H54 (cell line): ENCODE measurements at regions not wholly inside any gene's neighbourhood (a gene's known extent, or its start where the extent isn't known, plus 50 kb on each side); places are given as distances from the start of the nearest gene placed in this dataset.

ENCODE experiments used
- DNase-seq: peaks from one replicate; pipeline ENCODE4 v3.0.0; 2011; ENCODE audit warnings: low spot score, mixed read lengths; ENCODE audit not compliant: insufficient read length
- FAIRE-seq: peaks from 3 replicates; lab custom pipeline; 2011; peaks lifted over from hg19 to GRCh38; lab: Jason Lieb, UNC
- POLR2A ChIP-seq: IDR thresholded peaks from 2 replicates; pipeline ENCODE4 v1.6.1; 2011; ENCODE audit warnings: low read depth, mild to moderate bottlenecking, low read length

- DNase-seq (no peak), FAIRE-seq (no peak)
- no peak for TF ChIP-seq POLR2A
These were observed 567.5 kb upstream of the IGFBP3 start for GRCh38 chr7:46488607-46489006.

GRCh38 chr7:46486256-46487206 is 565.5 kb upstream of the IGFBP3 start:
- no peak for TF ChIP-seq POLR2A
- peak; percentile 97 for FAIRE-seq
- DNase-seq: peak; percentile 54

DNA sequence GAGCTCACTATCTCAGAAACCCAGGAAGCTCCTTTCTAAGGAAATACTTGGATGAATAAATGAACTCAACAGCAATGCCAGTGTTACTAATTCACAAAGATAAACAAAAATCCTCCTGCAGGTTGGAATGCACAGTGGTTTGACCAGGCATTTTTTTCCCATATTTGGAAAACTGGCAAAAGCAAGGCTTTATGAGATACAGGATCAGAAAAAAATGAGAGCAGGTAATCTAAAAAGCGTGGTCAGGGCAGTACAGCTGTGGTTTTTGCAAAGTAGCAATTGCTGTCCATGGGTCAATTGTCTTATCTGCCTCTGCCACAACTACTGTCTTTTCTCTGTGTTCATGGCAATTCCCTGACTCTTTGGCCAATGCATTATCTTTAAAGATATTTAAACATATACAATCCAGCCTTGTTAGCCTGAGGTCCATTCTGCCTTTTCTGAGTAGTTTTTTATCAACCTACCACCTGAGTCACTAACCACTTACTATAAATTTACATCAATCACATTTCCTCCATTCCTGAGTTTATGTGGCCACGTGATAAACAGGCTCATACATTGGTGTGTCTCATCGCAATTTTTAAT is 564.5 kb upstream of the IGFBP3 start:
- no peak for TF ChIP-seq POLR2A
- DNase-seq (peak; percentile 25), FAIRE-seq (peak; percentile 75)

- DNase-seq: no peak
- TF ChIP-seq POLR2A: no peak
- FAIRE-seq: no peak
These were observed 563.8 kb upstream of the IGFBP3 start for GRCh38 chr7:46484906-46485305.

DNA sequence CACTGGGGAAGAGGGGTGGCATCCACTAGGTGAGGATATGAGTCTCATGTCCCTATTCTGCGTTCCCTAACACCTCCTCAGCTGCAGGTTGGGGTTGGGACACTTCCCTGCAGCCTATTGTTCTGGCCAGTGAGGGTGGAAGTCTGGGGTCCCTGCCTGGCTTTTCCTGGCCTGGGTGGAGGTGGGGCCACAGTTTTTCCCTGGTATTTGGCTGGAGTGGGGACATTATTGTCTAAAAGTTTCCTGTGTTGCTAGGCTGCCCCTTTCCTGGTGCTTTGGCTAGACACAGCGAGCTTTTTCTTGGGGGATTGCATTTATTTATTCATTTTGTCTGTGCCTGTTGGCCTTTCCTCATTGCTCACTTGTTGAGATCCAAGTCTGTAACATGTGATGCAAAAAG is 559.5 kb upstream of the IGFBP3 start:
- DNase-seq (no peak), FAIRE-seq (no peak)
- no peak for TF ChIP-seq POLR2A

GRCh38 chr7:46479680-46480079 is 558.6 kb upstream of the IGFBP3 start:
- no peak for DNase-seq
- no peak for FAIRE-seq
- no peak for TF ChIP-seq POLR2A

DNA sequence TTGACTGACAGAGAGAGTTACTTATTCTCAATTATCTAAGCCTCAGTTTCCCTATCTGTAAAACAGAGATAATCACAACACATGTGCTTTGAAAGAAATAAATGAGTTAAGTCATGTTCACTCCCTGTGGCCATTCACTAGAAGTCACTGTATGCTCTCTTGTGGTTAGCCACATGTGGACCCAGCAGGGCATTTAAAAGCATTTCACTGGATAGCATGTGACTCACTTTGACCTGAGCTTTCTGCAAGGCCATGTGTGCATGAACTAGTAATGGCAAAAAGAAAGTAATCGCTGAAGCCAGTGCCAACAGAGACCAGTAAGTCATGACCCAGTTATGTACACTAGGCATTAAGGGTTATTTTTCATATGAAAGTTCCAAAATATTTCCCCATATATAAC is 557.0 kb upstream of the IGFBP3 start:
- DNase-seq (peak; percentile 69), FAIRE-seq (peak; percentile 95)
- no peak for TF ChIP-seq POLR2A

DNA sequence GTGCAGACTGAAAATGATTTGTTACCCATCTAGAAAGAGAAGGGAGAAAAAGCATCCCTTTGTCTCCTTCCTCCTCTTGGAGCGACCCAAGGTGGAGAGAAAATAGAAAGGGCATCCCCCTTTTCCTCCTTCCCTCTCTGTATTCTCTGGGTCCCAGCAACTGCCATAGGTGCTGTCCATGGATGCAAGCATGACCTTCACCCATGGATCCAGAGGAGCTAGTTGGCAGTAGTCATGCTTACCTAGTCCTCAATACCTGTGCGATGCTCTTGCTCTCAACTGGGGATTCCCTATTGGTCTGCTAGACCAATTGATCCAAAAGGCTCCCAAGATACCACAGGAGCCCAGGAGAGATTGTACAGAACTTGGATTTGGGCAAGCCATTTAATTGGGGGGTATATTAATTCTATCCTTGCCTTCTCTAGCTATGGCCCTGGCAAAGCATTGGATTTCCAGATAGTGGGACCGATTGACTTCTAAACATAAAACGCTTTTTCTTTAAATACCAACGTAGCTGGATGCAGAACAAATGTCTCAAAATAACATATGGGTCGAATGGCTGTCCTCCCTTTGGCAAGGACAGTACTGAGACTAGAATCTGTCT is 547.8 kb upstream of the IGFBP3 start:
- FAIRE-seq: no peak
- no peak for TF ChIP-seq POLR2A
- no peak for DNase-seq

GRCh38 chr7:46463170-46463569 is 542.1 kb upstream of the IGFBP3 start:
- TF ChIP-seq POLR2A: no peak
- no peak for DNase-seq
- no peak for FAIRE-seq

DNA sequence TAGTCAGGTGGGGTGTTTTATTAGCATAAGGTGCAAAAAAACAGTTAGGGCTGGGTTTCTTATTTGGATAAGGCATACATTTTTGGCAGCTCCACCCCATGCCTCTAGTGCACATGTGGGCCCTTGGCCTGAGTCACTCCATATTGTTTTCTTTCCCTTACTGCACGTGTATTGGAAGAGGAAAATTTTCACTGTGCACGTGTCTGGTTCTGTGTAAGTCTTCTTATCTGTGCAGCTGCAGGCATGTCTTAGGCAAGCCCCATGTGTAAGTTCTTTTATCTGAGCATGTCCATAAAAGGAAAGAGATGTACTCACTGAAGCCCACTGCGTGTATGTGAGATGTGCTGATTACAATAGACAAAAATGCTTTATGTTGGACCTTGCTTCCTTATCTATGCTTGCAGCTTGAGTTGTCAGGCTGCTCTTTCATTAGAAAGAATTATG is 540.3 kb upstream of the IGFBP3 start:
- no peak for FAIRE-seq
- DNase-seq: no peak
- no peak for TF ChIP-seq POLR2A

DNA sequence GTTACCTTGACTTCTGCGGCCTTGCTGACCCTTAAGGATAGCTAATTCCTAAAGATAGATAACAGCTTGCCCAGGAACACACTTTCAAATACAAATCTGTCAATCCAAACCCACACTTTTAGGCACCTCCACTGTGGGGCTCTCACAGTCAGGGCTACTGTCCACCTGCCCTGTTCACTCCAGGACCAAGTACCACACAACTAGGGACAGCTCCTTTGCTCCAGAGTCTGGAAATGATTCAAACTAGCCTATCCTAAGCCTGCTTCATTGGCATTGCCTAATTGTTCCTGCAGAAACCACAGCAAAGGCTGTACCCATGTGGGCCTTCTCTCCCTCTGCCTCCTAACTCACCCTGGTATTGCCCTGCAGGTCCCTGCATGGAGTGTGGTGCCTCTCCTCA is 538.9 kb upstream of the IGFBP3 start:
- no peak for TF ChIP-seq POLR2A
- DNase-seq: no peak
- FAIRE-seq: no peak

GRCh38 chr7:46454816-46455215 is 533.7 kb upstream of the IGFBP3 start:
- TF ChIP-seq POLR2A: no peak
- FAIRE-seq (no peak), DNase-seq (no peak)

DNA sequence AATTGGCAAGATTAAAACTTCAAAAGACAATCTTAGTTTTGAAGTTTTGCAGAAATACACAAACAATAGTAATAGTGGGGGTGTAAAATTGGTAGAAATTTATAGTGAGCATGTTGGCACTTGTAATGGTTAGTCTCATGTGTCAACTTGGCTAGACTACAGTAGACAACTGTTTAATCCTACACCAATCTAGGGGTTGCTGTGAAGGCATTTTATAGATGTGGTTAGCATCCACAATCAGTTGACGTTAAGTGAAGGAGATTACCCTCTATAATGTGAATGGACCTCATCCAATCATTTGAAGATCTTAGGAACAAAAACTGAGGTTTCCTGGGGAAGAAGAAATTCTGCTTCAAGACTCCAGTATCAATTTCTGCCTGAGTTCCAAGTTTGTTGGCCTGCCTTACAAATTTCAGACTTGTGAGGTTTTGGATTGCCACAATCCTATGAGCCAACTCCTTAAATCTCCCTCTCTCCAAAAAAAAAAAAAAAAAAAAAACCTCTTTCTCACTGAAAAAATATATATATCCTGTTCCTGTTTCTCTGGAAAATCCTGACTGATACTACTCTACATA is 531.6 kb upstream of the IGFBP3 start:
- TF ChIP-seq POLR2A: no peak
- FAIRE-seq (no peak), DNase-seq (no peak)

- FAIRE-seq (no peak), DNase-seq (no peak)
- TF ChIP-seq POLR2A: no peak
These were observed 530.8 kb upstream of the IGFBP3 start for GRCh38 chr7:46451846-46452245.
